HEK293 (cell line): ENCODE measurements at regions not wholly inside any gene's neighbourhood (a gene's known extent, or its start where the extent isn't known, plus 50 kb on each side); places are given as distances from the start of the nearest gene placed in this dataset.

Experiments used
- CTCF ChIA-PET: fragments of 350-600 bp; formaldehyde crosslinking; extraction: SDS; loops from one replicate; lab custom pipeline; 2021; ENCODE audit warnings: antibody characterized with exemption; lab: Yijun Ruan, JAX
- POLR2A ChIA-PET: fragments of 300-600 bp; formaldehyde crosslinking; extraction: SDS; loops from one replicate; lab custom pipeline; 2020; ENCODE audit warnings: antibody characterized with exemption, inconsistent platforms; lab: Yijun Ruan, JAX
- H3K27ac ChIP-seq: fragments of 200-500 bp; sonication (Bioruptor generic); 2 replicates; pipeline ENCODE4 v1.5.1; 2014; ENCODE audit warnings: low read depth, low read length, control low read depth, inconsistent platforms; ENCODE audit errors: extremely low read depth
- H3K36me3 ChIP-seq, 2 experiments: fragments of 200-500 bp in 1 of 2; sonication (Bioruptor generic) in 1 of 2; 1 replicate in 1 of 2; 2 replicates in 1 of 2; pipeline ENCODE4 v1.5.1; 2014 to 2017; ENCODE audit warnings: inconsistent platforms in 2 of 2, low read length in 2 of 2; ENCODE audit not compliant: control insufficient read depth in 2 of 2, insufficient read depth in 1 of 2
- H3K4me1 ChIP-seq: fragments of 200-500 bp; sonication (Bioruptor generic); 2 replicates; pipeline ENCODE4 v1.5.1; 2014; ENCODE audit warnings: mild to moderate bottlenecking, low read length, inconsistent platforms; ENCODE audit not compliant: control insufficient read depth, insufficient read depth
- H3K4me3 ChIP-seq: 2 replicates; pipeline ENCODE4 v1.5.1; 2011; ENCODE audit warnings: low read depth, mild to moderate bottlenecking, control low read depth, low read length, moderate library complexity
- H3K9me3 ChIP-seq: fragments of 200-500 bp; sonication (Bioruptor generic); 2 replicates; pipeline ENCODE4 v1.5.1; 2014; ENCODE audit warnings: low read depth, low read length, inconsistent platforms; ENCODE audit not compliant: control insufficient read depth, insufficient read depth
- ATF2 ChIP-seq: fragments of 450-650 bp; formaldehyde crosslinking; IDR thresholded peaks from 2 replicates; pipeline ENCODE4 v1.5.1; 2016; ENCODE audit warnings: missing biosample characterization, missing genetic modification characterization, low read depth
- MYNN ChIP-seq: fragments of 450-650 bp; formaldehyde crosslinking; IDR thresholded peaks from 2 replicates; pipeline ENCODE4 v1.5.1; 2016; ENCODE audit warnings: missing biosample characterization, missing genetic modification characterization, borderline replicate concordance
- PATZ1 ChIP-seq: fragments of 450-650 bp; formaldehyde crosslinking; IDR thresholded peaks from 2 replicates; pipeline ENCODE4 v1.5.1; 2016; ENCODE audit warnings: missing biosample characterization, missing genetic modification characterization
- RBAK ChIP-seq: fragments of 450-650 bp; formaldehyde crosslinking; IDR thresholded peaks from 2 replicates; pipeline ENCODE4 v1.5.1; 2016; ENCODE audit warnings: missing biosample characterization, missing genetic modification characterization
- ZBTB49 ChIP-seq: fragments of 450-650 bp; formaldehyde crosslinking; IDR thresholded peaks from 2 replicates; pipeline ENCODE4 v1.5.1; 2016; ENCODE audit warnings: missing biosample characterization, missing genetic modification characterization, low read depth
- ZFHX2 ChIP-seq: fragments of 450-650 bp; formaldehyde crosslinking; conservative IDR thresholded peaks from 2 replicates; pipeline ENCODE4 v1.5.1; 2016; ENCODE audit warnings: missing biosample characterization, missing genetic modification characterization
- ZFP69B ChIP-seq: fragments of 450-650 bp; formaldehyde crosslinking; IDR thresholded peaks from 2 replicates; pipeline ENCODE4 v1.5.1; 2016; ENCODE audit warnings: missing biosample characterization, missing genetic modification characterization
- ZNF10 ChIP-seq: fragments of 450-650 bp; formaldehyde crosslinking; IDR thresholded peaks from 2 replicates; pipeline ENCODE4 v1.5.1; 2017; ENCODE audit warnings: missing biosample characterization, missing genetic modification characterization
- ZNF174 ChIP-seq: fragments of 450-650 bp; formaldehyde crosslinking; IDR thresholded peaks from 2 replicates; pipeline ENCODE4 v1.5.0; 2017; ENCODE audit warnings: missing biosample characterization, mild to moderate bottlenecking, missing genetic modification characterization
- ZNF184 ChIP-seq: fragments of 450-650 bp; IDR thresholded peaks from 2 replicates; pipeline ENCODE4 v1.5.1; 2018; ENCODE audit warnings: missing biosample characterization, mild to moderate bottlenecking, missing genetic modification characterization
- ZNF221 ChIP-seq: fragments of 450-650 bp; formaldehyde crosslinking; IDR thresholded peaks from 2 replicates; pipeline ENCODE4 v1.5.1; 2017; ENCODE audit warnings: missing biosample characterization, missing genetic modification characterization, borderline replicate concordance
- ZNF311 ChIP-seq: fragments of 450-650 bp; formaldehyde crosslinking; IDR thresholded peaks from 2 replicates; pipeline ENCODE4 v1.5.1; 2017; ENCODE audit warnings: missing biosample characterization, missing genetic modification characterization, borderline replicate concordance
- ZNF501 ChIP-seq: fragments of 450-650 bp; formaldehyde crosslinking; IDR thresholded peaks from 2 replicates; pipeline ENCODE4 v1.5.1; 2016; ENCODE audit warnings: missing biosample characterization, missing genetic modification characterization
- ZNF560 ChIP-seq: fragments of 450-650 bp; formaldehyde crosslinking; IDR thresholded peaks from 2 replicates; pipeline ENCODE4 v1.5.1; 2017; ENCODE audit warnings: missing biosample characterization, missing genetic modification characterization, borderline replicate concordance
- ZNF580 ChIP-seq: fragments of 450-650 bp; formaldehyde crosslinking; IDR thresholded peaks from 2 replicates; pipeline ENCODE4 v1.5.1; 2016; ENCODE audit warnings: missing biosample characterization, missing genetic modification characterization
- ZNF639 ChIP-seq: fragments of 450-650 bp; formaldehyde crosslinking; IDR thresholded peaks from 2 replicates; pipeline ENCODE4 v1.5.1; 2016; ENCODE audit warnings: missing biosample characterization, missing genetic modification characterization
- ZNF658 ChIP-seq: fragments of 450-650 bp; formaldehyde crosslinking; IDR thresholded peaks from 2 replicates; pipeline ENCODE4; 2016; ENCODE audit warnings: missing biosample characterization, missing genetic modification characterization
- ZNF704 ChIP-seq: fragments of 450-650 bp; formaldehyde crosslinking; IDR thresholded peaks from 2 replicates; pipeline ENCODE4 v1.5.1; 2016; ENCODE audit warnings: missing biosample characterization, missing genetic modification characterization
- ZNF785 ChIP-seq: fragments of 450-650 bp; formaldehyde crosslinking; IDR thresholded peaks from 2 replicates; pipeline ENCODE4 v1.5.1; 2016; ENCODE audit warnings: missing biosample characterization, missing genetic modification characterization
- ZSCAN23 ChIP-seq: fragments of 450-650 bp; formaldehyde crosslinking; IDR thresholded peaks from 2 replicates; pipeline ENCODE4 v1.5.1; 2016; ENCODE audit warnings: missing biosample characterization, missing genetic modification characterization
- ZSCAN5A ChIP-seq: fragments of 450-650 bp; formaldehyde crosslinking; IDR thresholded peaks from 2 replicates; pipeline ENCODE4 v1.5.1; 2016; ENCODE audit warnings: missing biosample characterization, missing genetic modification characterization

GRCh38 chr10:78862328-78862640 lies 206.5 kb upstream of the ZMIZ1 start (continued):
- TF ChIP-seq ZBTB49 (tag by site-specific recombination) (no peak), ZNF10 (tag by site-specific recombination) (no peak), ZNF785 (tag by site-specific recombination) (no peak), ZNF658 (tag by site-specific recombination) (no peak), ZFHX2 (tag by site-specific recombination) (no peak), ZSCAN23 (tag by site-specific recombination) (no peak), ZNF704 (tag by site-specific recombination) (no peak)

GRCh38 chr10:78863140-78863905 lies 205.4 kb upstream of the ZMIZ1 start:
- TF ChIP-seq ZNF580, result no peak
- no peak for TF ChIP-seq ZNF560 (tag by site-specific recombination)
- TF ChIP-seq ZNF785 (tag by site-specific recombination), result no peak
- TF ChIP-seq ZNF311 (tag by site-specific recombination), result no peak
- TF ChIP-seq RBAK (tag by site-specific recombination), result no peak
- no peak for TF ChIP-seq MYNN (tag by site-specific recombination)
- TF ChIP-seq ZFP69B (tag by site-specific recombination), result no peak
- no peak for TF ChIP-seq ZNF174
- no peak for TF ChIP-seq ZNF639 (tag by site-specific recombination)
- no peak for TF ChIP-seq PATZ1 (tag by site-specific recombination)
- TF ChIP-seq ZNF501 (tag by site-specific recombination), result no peak
- TF ChIP-seq ZNF184 (tag by site-specific recombination), result no peak
- TF ChIP-seq ATF2, result no peak
- no peak for TF ChIP-seq ZNF221
- TF ChIP-seq ZSCAN5A (tag by site-specific recombination), result no peak

More at GRCh38 chr10:78863140-78863905, 205.4 kb upstream of the ZMIZ1 start:
- Histone ChIP-seq H3K4me1 (no peaks in the 10 kb centered on the region), H3K36me3 (no peaks in the 10 kb centered on the region), H3K4me3 (no peak overlapping the region), H3K27ac (no peak overlapping the region), H3K9me3 (no peaks in the 10 kb centered on the region)
- ChIA-PET CTCF (no interaction called here), POLR2A (no interaction called here)
